HFFc6 (cell line): ENCODE measurements at regions not wholly inside any gene's neighbourhood (a gene's known extent, or its start where the extent isn't known, plus 50 kb on each side); places are given as distances from the start of the nearest gene placed in this dataset.
"Not testable (repeated sequence)": the region's sequence is repeated elsewhere in the genome, so short reads cannot be mapped to it uniquely, and the experiment has no call there.

Experiments
- DNase-seq: peaks from one replicate; pipeline ENCODE4 v3.0.0-alpha.2; 2018
- H3K27ac Mint-ChIP-seq: 2 replicates; pipeline ENCODE4 v1.8.0; 2020; ENCODE audit warnings: mild to moderate bottlenecking, mixed read lengths
- H3K27me3 Mint-ChIP-seq: 2 replicates; pipeline ENCODE4 v1.8.0; 2021; ENCODE audit warnings: mild to moderate bottlenecking, moderate library complexity, mixed read lengths; ENCODE audit not compliant: insufficient read depth
- H3K36me3 Mint-ChIP-seq: 2 replicates; pipeline ENCODE4 v1.8.0; 2021; ENCODE audit warnings: low read depth, mixed read lengths
- H3K4me1 Mint-ChIP-seq: 2 replicates; pipeline ENCODE4 v1.8.0; 2020; ENCODE audit warnings: low read depth, mixed read lengths
- H3K4me3 Mint-ChIP-seq: 2 replicates; pipeline ENCODE4 v1.8.0; 2020; ENCODE audit warnings: mild to moderate bottlenecking, moderate library complexity, mixed read lengths
- H3K9me3 Mint-ChIP-seq: 2 replicates; pipeline ENCODE4 v1.8.0; 2020; ENCODE audit warnings: mild to moderate bottlenecking, mixed read lengths
- TF ChIP-seq, protein P1 (sequence below): fragments of 200-600 bp; sonication (generic); IDR thresholded peaks from 2 replicates; pipeline ENCODE4 v1.5.0; 2021; ENCODE audit warnings: antibody characterized with exemption, mild to moderate bottlenecking

DNA sequence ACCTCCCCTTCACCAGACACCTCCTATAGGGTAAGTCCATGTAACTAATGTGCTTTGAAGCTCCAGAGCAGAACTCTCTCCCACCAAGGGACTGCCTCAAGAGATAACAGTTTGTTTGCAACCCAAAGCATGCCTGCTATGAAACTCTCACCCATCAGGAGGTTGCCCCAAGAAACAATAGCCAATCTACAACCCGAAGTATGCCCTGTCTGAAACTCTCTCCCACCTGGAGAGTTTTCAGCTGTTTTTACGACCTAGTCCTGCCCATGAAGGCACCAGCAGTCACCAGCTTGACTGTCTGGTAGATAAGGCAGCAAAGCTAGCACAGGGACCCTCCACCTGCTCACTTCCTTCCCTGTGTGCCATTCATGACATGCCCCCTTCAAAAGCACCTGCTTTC, 533.9 kb upstream of the CRIM1 start:
- Mint-ChIP-seq H3K36me3 (no peaks in the 10 kb centered on the region), H3K9me3 (peaks cover 19% of the 10 kb centered on the region), H3K27me3 (peaks cover 1% of the 10 kb centered on the region; the same call in 1 of the 2 replicates), H3K4me3 (no peak overlapping the region), H3K27ac (no peak overlapping the region), H3K4me1 (no peaks in the 10 kb centered on the region)
- TF ChIP-seq, protein P1, sequence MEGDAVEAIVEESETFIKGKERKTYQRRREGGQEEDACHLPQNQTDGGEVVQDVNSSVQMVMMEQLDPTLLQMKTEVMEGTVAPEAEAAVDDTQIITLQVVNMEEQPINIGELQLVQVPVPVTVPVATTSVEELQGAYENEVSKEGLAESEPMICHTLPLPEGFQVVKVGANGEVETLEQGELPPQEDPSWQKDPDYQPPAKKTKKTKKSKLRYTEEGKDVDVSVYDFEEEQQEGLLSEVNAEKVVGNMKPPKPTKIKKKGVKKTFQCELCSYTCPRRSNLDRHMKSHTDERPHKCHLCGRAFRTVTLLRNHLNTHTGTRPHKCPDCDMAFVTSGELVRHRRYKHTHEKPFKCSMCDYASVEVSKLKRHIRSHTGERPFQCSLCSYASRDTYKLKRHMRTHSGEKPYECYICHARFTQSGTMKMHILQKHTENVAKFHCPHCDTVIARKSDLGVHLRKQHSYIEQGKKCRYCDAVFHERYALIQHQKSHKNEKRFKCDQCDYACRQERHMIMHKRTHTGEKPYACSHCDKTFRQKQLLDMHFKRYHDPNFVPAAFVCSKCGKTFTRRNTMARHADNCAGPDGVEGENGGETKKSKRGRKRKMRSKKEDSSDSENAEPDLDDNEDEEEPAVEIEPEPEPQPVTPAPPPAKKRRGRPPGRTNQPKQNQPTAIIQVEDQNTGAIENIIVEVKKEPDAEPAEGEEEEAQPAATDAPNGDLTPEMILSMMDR = no peak
- DNase-seq = no peak

DNA sequence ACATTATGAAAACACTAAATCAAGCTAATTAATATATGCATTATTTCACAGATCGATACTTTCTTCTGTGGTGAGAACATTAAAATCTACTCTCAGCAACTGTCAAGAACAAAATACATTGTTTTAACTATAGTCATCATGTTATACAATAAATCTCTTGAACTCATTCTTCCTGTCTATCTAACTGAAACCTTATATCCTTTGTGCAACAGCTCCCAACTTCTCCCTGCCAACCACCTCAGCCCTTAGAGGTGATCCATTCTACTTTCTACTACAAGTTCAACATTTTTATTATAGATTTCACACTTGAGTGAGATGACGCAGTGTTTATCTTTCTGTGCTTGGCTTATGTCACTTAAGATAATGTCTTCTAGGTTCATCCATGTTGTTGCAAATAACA, 535.2 kb upstream of the CRIM1 start:
- Mint-ChIP-seq H3K9me3 (peaks cover 28% of the 10 kb centered on the region), H3K27me3 (peaks cover 1% of the 10 kb centered on the region), H3K4me1 (no peaks in the 10 kb centered on the region), H3K4me3 (no peak overlapping the region), H3K36me3 (no peaks in the 10 kb centered on the region), H3K27ac (no peak overlapping the region)
- no peak for DNase-seq
- TF ChIP-seq, protein P1 = no peak

DNA sequence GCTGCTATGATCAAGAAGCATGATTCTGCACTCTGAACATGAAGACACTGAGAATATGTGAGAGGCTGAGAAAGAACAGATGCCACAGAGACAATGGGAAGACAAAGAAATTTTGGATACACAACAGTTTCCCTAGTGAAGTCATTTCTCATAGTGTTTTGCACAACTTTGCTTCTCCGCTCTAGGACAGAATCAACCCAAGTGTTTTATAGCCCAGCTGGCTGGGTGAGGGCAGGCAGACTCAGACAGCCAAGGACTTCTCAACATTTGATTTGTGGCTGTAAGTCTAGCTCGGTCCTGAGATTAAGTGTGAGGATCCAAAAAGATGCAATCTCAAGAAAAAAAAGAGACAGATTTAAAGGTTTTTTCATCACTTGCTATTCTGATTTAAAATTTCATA, 536.5 kb upstream of the CRIM1 start:
- no peaks in the 10 kb centered on the region for H3K36me3 Mint-ChIP-seq
- peaks cover 28% of the 10 kb centered on the region for H3K9me3 Mint-ChIP-seq
- no peak for DNase-seq
- no peak overlapping the region for H3K27ac Mint-ChIP-seq
- H3K27me3 Mint-ChIP-seq = peaks cover 1% of the 10 kb centered on the region
- TF ChIP-seq, protein P1 = no peak
- no peak overlapping the region for H3K4me3 Mint-ChIP-seq
- no peaks in the 10 kb centered on the region for H3K4me1 Mint-ChIP-seq

- H3K27me3 Mint-ChIP-seq, H3K4me3 Mint-ChIP-seq, H3K36me3 Mint-ChIP-seq, H3K4me1 Mint-ChIP-seq, DNase-seq, H3K27ac Mint-ChIP-seq: not testable (repeated sequence)
- peaks cover 28% of the 10 kb centered on the region for H3K9me3 Mint-ChIP-seq
Observed at GRCh38 chr2:35818359-35818758, 537.2 kb upstream of the CRIM1 start.

GRCh38 chr2:35814597-35814996, 541.0 kb upstream of the CRIM1 start:
- H3K27ac Mint-ChIP-seq, H3K36me3 Mint-ChIP-seq, H3K4me3 Mint-ChIP-seq, H3K4me1 Mint-ChIP-seq, H3K27me3 Mint-ChIP-seq, DNase-seq: not testable (repeated sequence)
- H3K9me3 Mint-ChIP-seq = peaks cover 18% of the 10 kb centered on the region; the same call in 1 of the 2 replicates

DNA sequence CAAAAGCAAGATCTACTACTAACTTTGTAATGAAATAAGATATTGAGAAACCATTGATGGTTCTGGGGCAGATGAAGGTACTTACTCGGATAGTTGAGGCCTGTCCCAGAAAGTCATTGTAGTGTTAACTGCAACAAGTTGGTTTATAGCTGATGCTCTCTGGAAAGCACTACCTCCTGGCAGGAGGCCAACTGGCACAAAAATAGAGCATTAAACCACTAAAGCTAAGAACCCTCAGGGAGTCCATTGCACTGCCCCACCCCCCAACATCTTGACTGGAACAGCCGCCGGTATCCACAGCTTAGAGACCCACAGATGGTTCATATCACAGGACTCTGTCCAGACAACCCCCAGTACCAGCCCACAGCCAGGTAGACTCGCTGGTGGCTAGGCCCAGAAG, 552.5 kb upstream of the CRIM1 start:
- no peaks in the 10 kb centered on the region for H3K27me3 Mint-ChIP-seq
- peaks cover 15% of the 10 kb centered on the region for H3K9me3 Mint-ChIP-seq
- DNase-seq = no peak
- H3K4me1 Mint-ChIP-seq = no peaks in the 10 kb centered on the region
- no peak overlapping the region for H3K27ac Mint-ChIP-seq
- no peak overlapping the region for H3K4me3 Mint-ChIP-seq
- H3K36me3 Mint-ChIP-seq = no peaks in the 10 kb centered on the region
- TF ChIP-seq, protein P1 = no peak

GRCh38 chr2:35794796-35795450, 560.7 kb upstream of the CRIM1 start:
- peaks cover 32% of the 10 kb centered on the region for H3K9me3 Mint-ChIP-seq
- TF ChIP-seq, protein P1 = no peak
- no peak overlapping the region for H3K27ac Mint-ChIP-seq
- H3K4me1 Mint-ChIP-seq = no peaks in the 10 kb centered on the region
- no peak for DNase-seq
- H3K27me3 Mint-ChIP-seq = no peaks in the 10 kb centered on the region
- H3K36me3 Mint-ChIP-seq = no peaks in the 10 kb centered on the region
- H3K4me3 Mint-ChIP-seq = no peak overlapping the region
